Endothelial cell (in vitro differentiated cells): ENCODE measurements at regions not wholly inside any gene's neighbourhood (a gene's known extent, or its start where the extent isn't known, plus 50 kb on each side); places are given as distances from the start of the nearest gene placed in this dataset.

ENCODE experiments used
- DNase-seq: peaks from one replicate; pipeline ENCODE4 v3.0.0; 2021; ENCODE audit warnings: low spot score
- H3K27ac Mint-ChIP-seq: one replicate; pipeline ENCODE4 v1.8.0; 2021; ENCODE audit warnings: mixed read lengths, inconsistent platforms; ENCODE audit not compliant: unreplicated experiment
- H3K27me3 Mint-ChIP-seq: one replicate; pipeline ENCODE4 v1.8.0; 2021; ENCODE audit warnings: mild to moderate bottlenecking, moderate library complexity, mixed read lengths, inconsistent platforms; ENCODE audit not compliant: unreplicated experiment
- H3K36me3 Mint-ChIP-seq: one replicate; pipeline ENCODE4 v1.8.0; 2021; ENCODE audit warnings: mild to moderate bottlenecking, low read depth, mixed read lengths, inconsistent platforms; ENCODE audit not compliant: unreplicated experiment
- H3K4me1 Mint-ChIP-seq: one replicate; pipeline ENCODE4 v1.8.0; 2021; ENCODE audit warnings: mild to moderate bottlenecking, mixed read lengths, inconsistent platforms; ENCODE audit not compliant: unreplicated experiment
- H3K4me3 Mint-ChIP-seq: one replicate; pipeline ENCODE4 v1.8.0; 2021; ENCODE audit warnings: mild to moderate bottlenecking, mixed read lengths, inconsistent platforms; ENCODE audit not compliant: unreplicated experiment
- H3K9me3 Mint-ChIP-seq: one replicate; pipeline ENCODE4 v1.8.0; 2021; ENCODE audit warnings: mixed read lengths, inconsistent platforms; ENCODE audit not compliant: unreplicated experiment
- TF ChIP-seq, protein P1 (sequence below): fragments of 200-600 bp; sonication (generic); IDR thresholded peaks from one replicate; pipeline ENCODE4 v1.5.0; 2021; ENCODE audit warnings: antibody characterized with exemption; ENCODE audit not compliant: unreplicated experiment

DNA sequence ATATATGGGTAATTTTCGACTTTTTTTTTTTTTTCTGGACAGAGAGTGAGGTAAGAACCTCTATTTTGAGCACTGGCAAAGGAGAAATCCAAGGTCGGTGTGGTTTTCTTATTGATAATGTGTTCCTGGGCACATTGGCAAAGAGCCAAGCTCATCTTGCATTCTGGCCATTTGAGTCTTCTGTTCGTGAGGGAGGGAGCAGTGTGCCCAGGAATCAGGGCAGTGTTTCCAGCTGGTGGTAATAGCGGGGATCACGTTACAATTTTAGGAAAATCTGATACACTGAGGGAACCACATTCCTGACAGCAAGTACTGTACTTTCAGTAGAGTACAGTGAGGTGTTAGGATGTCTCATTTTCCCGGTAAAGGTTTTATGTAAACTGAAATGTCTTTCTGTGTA is 442.3 kb upstream of the MAP3K7 start:
- H3K27me3 Mint-ChIP-seq: no peaks in the 10 kb centered on the region
- H3K36me3 Mint-ChIP-seq: no peaks in the 10 kb centered on the region
- H3K4me1 Mint-ChIP-seq: peaks cover 5% of the 10 kb centered on the region
- no peak overlapping the region for H3K27ac Mint-ChIP-seq
- H3K9me3 Mint-ChIP-seq: no peaks in the 10 kb centered on the region
- TF ChIP-seq, protein P1, sequence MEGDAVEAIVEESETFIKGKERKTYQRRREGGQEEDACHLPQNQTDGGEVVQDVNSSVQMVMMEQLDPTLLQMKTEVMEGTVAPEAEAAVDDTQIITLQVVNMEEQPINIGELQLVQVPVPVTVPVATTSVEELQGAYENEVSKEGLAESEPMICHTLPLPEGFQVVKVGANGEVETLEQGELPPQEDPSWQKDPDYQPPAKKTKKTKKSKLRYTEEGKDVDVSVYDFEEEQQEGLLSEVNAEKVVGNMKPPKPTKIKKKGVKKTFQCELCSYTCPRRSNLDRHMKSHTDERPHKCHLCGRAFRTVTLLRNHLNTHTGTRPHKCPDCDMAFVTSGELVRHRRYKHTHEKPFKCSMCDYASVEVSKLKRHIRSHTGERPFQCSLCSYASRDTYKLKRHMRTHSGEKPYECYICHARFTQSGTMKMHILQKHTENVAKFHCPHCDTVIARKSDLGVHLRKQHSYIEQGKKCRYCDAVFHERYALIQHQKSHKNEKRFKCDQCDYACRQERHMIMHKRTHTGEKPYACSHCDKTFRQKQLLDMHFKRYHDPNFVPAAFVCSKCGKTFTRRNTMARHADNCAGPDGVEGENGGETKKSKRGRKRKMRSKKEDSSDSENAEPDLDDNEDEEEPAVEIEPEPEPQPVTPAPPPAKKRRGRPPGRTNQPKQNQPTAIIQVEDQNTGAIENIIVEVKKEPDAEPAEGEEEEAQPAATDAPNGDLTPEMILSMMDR: no peak
- DNase-seq: no peak
- H3K4me3 Mint-ChIP-seq: no peak overlapping the region

DNA sequence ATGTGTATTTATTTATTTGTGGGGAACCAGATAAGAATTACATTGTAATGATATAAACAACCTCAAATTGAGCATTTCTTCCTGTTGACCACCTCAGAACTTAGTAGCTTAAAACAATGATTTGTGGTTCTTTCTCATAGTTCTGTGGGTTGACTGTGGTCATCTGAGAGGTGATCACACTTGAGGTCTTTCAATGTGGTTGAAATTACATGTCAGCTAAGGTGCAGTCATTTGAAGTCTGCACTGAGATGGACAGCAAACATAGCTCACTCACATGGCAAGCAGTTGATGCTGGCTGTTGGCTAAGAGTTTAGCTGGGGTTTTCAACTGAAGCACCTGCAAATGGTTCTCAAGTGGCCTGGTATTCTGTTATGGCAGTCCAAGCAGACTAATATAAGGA is 436.7 kb upstream of the MAP3K7 start:
- Mint-ChIP-seq H3K4me3 (no peak overlapping the region), H3K36me3 (no peaks in the 10 kb centered on the region)

DNA sequence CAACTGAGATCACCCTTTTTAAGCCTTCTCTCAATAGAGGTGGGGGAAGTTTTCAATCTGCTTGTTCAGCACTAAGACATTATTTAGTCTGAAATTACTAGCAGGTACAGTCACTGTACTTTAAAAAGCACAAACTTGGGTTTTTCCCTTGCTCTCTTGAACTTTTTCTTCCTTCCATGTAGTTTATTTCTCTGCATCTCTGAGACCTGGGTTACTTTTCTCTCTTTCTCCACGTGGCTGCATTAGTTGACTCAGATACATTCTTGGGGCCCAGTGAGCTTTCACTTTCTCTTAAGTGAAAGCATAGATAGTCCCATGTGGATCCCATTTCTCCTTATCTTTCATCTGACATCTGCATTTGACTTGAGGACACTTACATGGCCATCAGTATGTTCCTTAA is 433.9 kb upstream of the MAP3K7 start:
- Mint-ChIP-seq H3K36me3 (no peaks in the 10 kb centered on the region), H3K27me3 (no peaks in the 10 kb centered on the region), H3K4me3 (no peak overlapping the region), H3K9me3 (no peaks in the 10 kb centered on the region), H3K4me1 (no peaks in the 10 kb centered on the region), H3K27ac (no peak overlapping the region)
- no peak for DNase-seq
- TF ChIP-seq, protein P1: no peak

More for the DNA sequence above, 436.7 kb upstream of the MAP3K7 start:
- TF ChIP-seq, protein P1: no peak
- no peaks in the 10 kb centered on the region for H3K27me3 Mint-ChIP-seq
- H3K4me1 Mint-ChIP-seq: no peaks in the 10 kb centered on the region
- H3K9me3 Mint-ChIP-seq: no peaks in the 10 kb centered on the region
- DNase-seq: no peak
- no peak overlapping the region for H3K27ac Mint-ChIP-seq

DNA sequence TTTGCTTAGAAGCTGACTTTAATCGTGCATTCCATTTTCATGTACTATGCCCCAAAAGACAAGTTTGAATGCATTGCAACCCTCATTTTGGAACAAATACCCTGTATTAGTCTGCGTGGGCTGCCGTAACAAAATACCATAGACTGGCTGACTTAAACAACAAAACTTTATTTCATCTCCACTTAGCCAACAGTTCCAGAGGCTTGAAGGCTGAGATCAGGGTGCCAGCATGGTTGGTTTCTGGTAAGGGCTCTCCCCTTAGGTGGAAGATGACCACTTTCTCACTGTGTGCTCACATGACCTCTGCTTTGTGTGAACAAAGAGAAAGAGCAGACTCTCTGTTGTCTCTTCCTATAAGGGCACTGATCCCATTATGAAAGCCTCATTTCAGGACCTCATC is 431.7 kb upstream of the MAP3K7 start:
- Mint-ChIP-seq H3K4me3 (no peak overlapping the region), H3K27ac (no peak overlapping the region), H3K9me3 (no peaks in the 10 kb centered on the region), H3K4me1 (no peaks in the 10 kb centered on the region), H3K27me3 (no peaks in the 10 kb centered on the region), H3K36me3 (no peaks in the 10 kb centered on the region)
- no peak for DNase-seq
- TF ChIP-seq, protein P1: no peak

DNA sequence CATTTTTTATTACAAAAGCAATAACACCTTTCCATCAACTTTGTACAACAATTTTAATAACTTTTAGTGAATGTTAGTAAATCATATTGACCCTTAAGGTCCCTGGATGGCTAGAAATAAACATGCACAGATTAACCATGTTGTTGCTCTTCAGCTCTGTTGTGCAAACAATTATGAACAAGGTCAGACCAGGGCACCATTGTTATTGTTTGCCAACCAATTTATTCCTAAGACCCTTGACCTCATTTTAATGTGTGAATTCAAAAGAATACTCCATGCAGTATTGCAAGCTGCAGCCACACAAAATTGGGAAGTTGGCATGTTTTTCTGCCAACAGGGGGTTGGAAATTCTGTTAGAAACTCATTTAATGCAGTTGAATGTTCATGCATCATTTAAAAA is 426.6 kb upstream of the MAP3K7 start:
- no peak overlapping the region for H3K27ac Mint-ChIP-seq
- H3K9me3 Mint-ChIP-seq: no peaks in the 10 kb centered on the region
- TF ChIP-seq, protein P1: no peak

More for the DNA sequence above, 426.6 kb upstream of the MAP3K7 start:
- peaks cover 12% of the 10 kb centered on the region for H3K4me1 Mint-ChIP-seq
- no peak overlapping the region for H3K4me3 Mint-ChIP-seq
- DNase-seq: no peak
- H3K27me3 Mint-ChIP-seq: no peaks in the 10 kb centered on the region
- H3K36me3 Mint-ChIP-seq: no peaks in the 10 kb centered on the region
